Common myeloid progenitor, CD34-positive (primary cell): ENCODE measurements at regions not wholly inside any gene's neighbourhood (a gene's known extent, or its start where the extent isn't known, plus 50 kb on each side); places are given as distances from the start of the nearest gene placed in this dataset.

ENCODE experiments used
- CTCF ChIA-PET: fragments of 350-600 bp; sonication (Branson Sonifier 250); formaldehyde crosslinking; loops from one replicate; lab custom pipeline; 2021; ENCODE audit warnings: antibody characterized with exemption; lab: Charles Lee
- POLR2A ChIA-PET: fragments of 350-600 bp; sonication (Branson Sonifier 250); formaldehyde crosslinking; loops from one replicate; lab custom pipeline; 2021; ENCODE audit warnings: antibody characterized with exemption; lab: Charles Lee
- DNase-seq, 3 donors: peaks; one replicate each; pipeline versions ENCODE4 v3.0.0 to v3.0.0-alpha.2; 2013
- H3K27ac ChIP-seq, 2 experiments: 1 replicate in 1 of 2; 2 replicates in 1 of 2; pipeline ENCODE4 v1.7.0; 2013; ENCODE audit warnings: inconsistent platforms in 2 of 2, low read length in 2 of 2, mild to moderate bottlenecking in 2 of 2, low read depth in 1 of 2, moderate library complexity in 1 of 2; ENCODE audit not compliant: severe bottlenecking in 2 of 2, insufficient read depth in 1 of 2, poor library complexity in 1 of 2
- H3K27me3 ChIP-seq, 5 experiments: replicated peaks in 2 of 5; 1 replicate in 3 of 5; 2 replicates in 2 of 5; pipeline versions ENCODE4 v1.6.1 to v1.7.0; 2013; ENCODE audit warnings: low read length in 4 of 5, mild to moderate bottlenecking in 2 of 5, moderate library complexity in 2 of 5, inconsistent platforms in 1 of 5; ENCODE audit not compliant: insufficient read depth in 5 of 5, control insufficient read depth in 4 of 5
- H3K36me3 ChIP-seq, 4 experiments: 1 replicate in 2 of 4; 2 replicates in 2 of 4; pipeline versions ENCODE4 v1.6.1 to v1.7.0; 2013; ENCODE audit warnings: low read length in 3 of 4, control low read depth in 1 of 4, mild to moderate bottlenecking in 1 of 4; ENCODE audit not compliant: control insufficient read depth in 4 of 4, insufficient read depth in 4 of 4
- H3K4me1 ChIP-seq, 4 experiments: 1 replicate in 3 of 4; 2 replicates in 1 of 4; pipeline versions ENCODE4 v1.6.1 to v1.7.1; 2013; ENCODE audit warnings: low read length in 3 of 4, mild to moderate bottlenecking in 3 of 4, control low read depth in 1 of 4, inconsistent platforms in 1 of 4, moderate library complexity in 1 of 4; ENCODE audit not compliant: control insufficient read depth in 4 of 4, insufficient read depth in 4 of 4; ENCODE audit errors: control extremely low read depth in 1 of 4
- H3K4me3 ChIP-seq, 7 experiments: 1 replicate in 4 of 7; 2 replicates in 3 of 7; pipeline versions ENCODE4 v1.5.1 to v1.7.0; 2013; ENCODE audit warnings: mild to moderate bottlenecking in 7 of 7, low read length in 6 of 7, moderate library complexity in 6 of 7, inconsistent platforms in 2 of 7, low read depth in 2 of 7, control low read depth in 1 of 7; ENCODE audit not compliant: insufficient read depth in 4 of 7, control insufficient read depth in 1 of 7; ENCODE audit errors: extremely low read depth in 1 of 7
- H3K9me3 ChIP-seq, 5 experiments: 1 replicate in 4 of 5; 2 replicates in 1 of 5; pipeline versions ENCODE4 v1.6.1 to v1.7.1; 2013; ENCODE audit warnings: low read length in 4 of 5, mild to moderate bottlenecking in 2 of 5, inconsistent platforms in 1 of 5, low read depth in 1 of 5, moderate library complexity in 1 of 5; ENCODE audit not compliant: control insufficient read depth in 4 of 5, insufficient read depth in 2 of 5; ENCODE audit errors: control extremely low read depth in 1 of 5
- WGBS: methylation state at CpG from one replicate; pipeline ENCODE4 v1.1.5; 2013; ENCODE audit not compliant: insufficient coverage; 5-methylcytosine and 5-hydroxymethylcytosine counted together

GRCh38 chr11:15901054-15901453 lies 455.3 kb downstream of the SOX6 start:
- H3K4me1 ChIP-seq: peaks cover 0 to 11% (median 6%) of the 10 kb centered on the region in 4 experiments
- H3K36me3 ChIP-seq: no peaks in the 10 kb centered on the region
- no peak overlapping the region for H3K27ac ChIP-seq
- 100% methylated on average over 1 of the region's 6 CpGs for WGBS
- no peak for DNase-seq
- no peaks in the 10 kb centered on the region for H3K9me3 ChIP-seq
- POLR2A ChIA-PET: no interaction called here
- no peak overlapping the region for H3K4me3 ChIP-seq
- H3K27me3 ChIP-seq: no peaks in the 10 kb centered on the region
- CTCF ChIA-PET: interaction anchor here (0.9 to 1.3 kb wide), 2 partner anchors 17 to 65 kb away, joined by 3 read pairs; no protein-coding TSS in a partner anchor

DNA sequence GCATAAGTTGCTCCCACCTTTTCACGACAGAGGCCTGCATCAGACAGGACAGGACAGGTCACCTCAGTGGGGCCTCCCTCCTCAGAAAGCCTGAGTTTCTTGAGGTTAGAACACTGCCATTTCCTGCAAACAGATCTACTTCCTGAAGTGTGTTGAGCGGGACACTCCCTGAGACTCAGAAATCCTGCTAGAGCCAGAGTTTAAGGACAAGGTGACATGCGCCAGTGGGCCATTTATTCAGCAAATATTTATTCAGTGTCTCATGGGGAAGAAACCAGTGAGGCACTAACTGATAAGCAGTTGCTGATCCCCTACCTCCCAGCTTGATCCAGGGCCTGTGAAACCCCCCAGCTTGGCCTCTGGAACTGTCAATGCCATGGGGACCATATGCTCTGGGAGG lies 454.6 kb downstream of the SOX6 start:
- Histone ChIP-seq H3K27ac (no peak overlapping the region), H3K36me3 (no peaks in the 10 kb centered on the region), H3K27me3 (no peaks in the 10 kb centered on the region), H3K4me1 (peaks cover 0 to 11% (median 6%) of the 10 kb centered on the region in 4 experiments), H3K4me3 (no peak overlapping the region), H3K9me3 (no peaks in the 10 kb centered on the region)
- WGBS: 34% methylated on average over 3 of the region's 3 CpGs
- CTCF ChIA-PET: interaction anchor here (0.9 to 1.3 kb wide), 2 partner anchors 16 to 66 kb away, joined by 3 read pairs; no protein-coding TSS in a partner anchor
- POLR2A ChIA-PET: no interaction called here
- DNase-seq: no peak

- DNase-seq: no peak
- POLR2A ChIA-PET: no interaction called here
- WGBS: 100% methylated on average over 1 of the region's 2 CpGs
- H3K4me1 ChIP-seq: peaks cover 0 to 9% (median 6%) of the 10 kb centered on the region in 4 experiments
- H3K36me3 ChIP-seq: no peaks in the 10 kb centered on the region
- no peaks in the 10 kb centered on the region for H3K9me3 ChIP-seq
- CTCF ChIA-PET: interaction anchor here (1.3 kb wide), 1 partner anchor 11 kb away, joined by 3 read pairs; no protein-coding TSS in a partner anchor
- H3K4me3 ChIP-seq: no peak overlapping the region
- H3K27me3 ChIP-seq: no peaks in the 10 kb centered on the region
- no peak overlapping the region for H3K27ac ChIP-seq
Observed at GRCh38 chr11:15903246-15903645, 453.1 kb downstream of the SOX6 start.

DNA sequence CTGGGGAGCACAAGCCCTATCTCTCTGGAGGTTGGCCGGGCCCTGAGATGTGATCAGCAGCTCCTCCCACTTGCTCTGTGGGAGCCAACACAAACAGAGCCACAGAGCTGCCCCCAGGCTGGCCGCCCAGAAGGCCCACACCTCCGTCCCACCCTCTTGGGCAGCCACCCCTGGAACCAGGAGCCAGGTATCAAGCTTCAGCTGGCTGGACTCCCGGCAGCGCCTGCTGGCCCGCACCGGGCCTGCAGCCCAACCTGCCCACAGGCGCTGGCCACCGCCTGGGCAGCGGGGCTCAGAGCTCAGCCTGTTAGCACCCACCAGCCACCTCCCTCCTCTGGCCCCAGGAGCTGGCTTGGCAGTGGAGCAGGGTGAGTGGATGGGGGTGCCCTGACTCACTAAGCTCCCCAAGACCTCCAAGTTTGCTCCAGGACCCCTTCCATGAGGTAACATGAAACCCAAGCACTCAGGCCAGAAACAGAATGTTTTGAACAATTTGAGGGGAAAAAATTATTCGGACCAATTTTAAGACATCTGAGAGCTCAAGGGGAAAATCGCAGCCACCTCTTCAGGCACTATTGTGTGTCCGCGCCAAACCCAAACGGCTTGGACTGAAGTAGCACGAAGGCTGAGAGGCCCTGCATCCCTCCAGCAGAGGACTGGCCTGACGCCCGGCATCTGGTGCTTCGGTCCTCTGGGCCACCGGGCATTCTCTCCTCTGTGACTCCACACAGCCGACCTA lies 450.8 kb downstream of the SOX6 start:
- POLR2A ChIA-PET: no interaction called here
- WGBS: 98% methylated on average over 19 of the region's 21 CpGs
- CTCF ChIA-PET: interaction anchor here (1.6 kb wide), 1 partner anchor 79 kb away, joined by 4 read pairs; no protein-coding TSS in a partner anchor

GRCh38 chr11:15906481-15907035 lies 449.8 kb downstream of the SOX6 start:
- Histone ChIP-seq H3K4me1 (peaks cover 0 to 14% (median 9%) of the 10 kb centered on the region in 4 experiments), H3K27ac (no peak overlapping the region), H3K9me3 (no peaks in the 10 kb centered on the region), H3K27me3 (peaks cover 0 to 3% (median 0%) of the 10 kb centered on the region in 5 experiments), H3K4me3 (no peak overlapping the region), H3K36me3 (no peaks in the 10 kb centered on the region)
- DNase-seq: no peak
- POLR2A ChIA-PET: no interaction called here
- CTCF ChIA-PET: interaction anchor here (1.6 kb wide), 1 partner anchor 80 kb away, joined by 4 read pairs; no protein-coding TSS in a partner anchor
- WGBS: 80% methylated on average over 9 of the region's 15 CpGs

More for the DNA sequence above, 450.8 kb downstream of the SOX6 start:
- no peak for DNase-seq
- Histone ChIP-seq H3K27ac (no peak overlapping the region), H3K27me3 (peaks cover 0 to 3% (median 0%) of the 10 kb centered on the region in 5 experiments), H3K4me3 (no peak overlapping the region), H3K4me1 (peaks cover 0 to 14% (median 9%) of the 10 kb centered on the region in 4 experiments), H3K36me3 (no peaks in the 10 kb centered on the region), H3K9me3 (no peaks in the 10 kb centered on the region)

DNA sequence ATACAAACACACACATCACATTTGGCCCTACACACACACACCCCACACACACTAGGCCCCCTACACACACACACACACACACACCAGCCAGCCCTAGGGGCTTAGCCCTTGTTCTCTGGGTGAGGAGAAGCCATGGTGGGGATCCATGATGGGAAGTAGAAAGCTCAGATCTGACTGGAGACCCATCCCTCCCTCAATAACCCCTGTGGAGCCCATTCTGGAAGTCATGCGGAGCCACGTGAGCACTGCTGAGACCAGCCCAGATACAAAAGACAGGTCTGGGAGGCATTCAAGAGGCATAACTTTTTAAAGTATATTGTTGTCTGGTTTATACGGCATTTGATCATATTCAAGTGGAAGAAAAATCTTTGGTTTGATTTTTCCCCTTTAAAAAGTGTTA lies 448.5 kb downstream of the SOX6 start:
- peaks cover 0 to 13% (median 4%) of the 10 kb centered on the region in 4 experiments for H3K4me1 ChIP-seq
- H3K9me3 ChIP-seq: no peaks in the 10 kb centered on the region
- ChIA-PET CTCF (no interaction called here), POLR2A (no interaction called here)
- WGBS: 100% methylated on average over 2 of the region's 3 CpGs
- no peaks in the 10 kb centered on the region for H3K36me3 ChIP-seq
- DNase-seq: no peak
- peaks cover 0 to 3% (median 0%) of the 10 kb centered on the region in 5 experiments for H3K27me3 ChIP-seq
- no peak overlapping the region for H3K27ac ChIP-seq
- no peak overlapping the region for H3K4me3 ChIP-seq
